GM18873 (cell line): ENCODE measurements at regions not wholly inside any gene's neighbourhood (a gene's known extent, or its start where the extent isn't known, plus 50 kb on each side); places are given as distances from the start of the nearest gene placed in this dataset.

ENCODE experiments used
- ATAC-seq: cut with Tn5 transposase; IDR thresholded peaks from one replicate; pipeline ENCODE4 v1.9.1; 2021; ENCODE audit warnings: mild to moderate bottlenecking, moderate library complexity, moderate number of reproducible peaks; ENCODE audit not compliant: unreplicated experiment, low FRiP score

- ATAC-seq: no peak
These were observed 183.7 kb downstream of the RGS3 start for GRCh38 chr9:113646946-113647914.

GRCh38 chr9:113648048-113648447 is 184.5 kb downstream of the RGS3 start:
- no peak for ATAC-seq

GRCh38 chr9:113648586-113648985 is 185.1 kb downstream of the RGS3 start:
- no peak for ATAC-seq

DNA sequence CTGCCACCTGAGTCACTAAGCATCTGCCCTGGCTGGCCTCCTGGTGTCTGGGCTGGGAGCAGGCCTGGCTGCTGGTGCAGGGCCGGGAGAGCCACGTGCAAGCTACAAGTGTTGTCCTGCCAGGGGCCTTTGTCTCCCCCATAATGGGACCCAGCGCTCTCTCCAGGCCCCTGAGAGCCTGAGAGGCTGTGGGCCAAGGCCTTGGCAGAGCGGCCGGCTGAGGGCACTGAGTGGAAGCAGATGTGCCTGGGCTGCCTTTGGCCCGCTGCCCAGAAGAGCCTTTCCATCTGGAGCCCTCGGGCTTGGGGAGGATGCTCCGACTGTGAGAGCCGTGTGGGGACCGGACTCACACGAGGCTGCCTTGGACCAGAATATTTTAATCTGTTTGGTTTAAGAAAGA is 185.5 kb downstream of the RGS3 start:
- ATAC-seq: no peak

- ATAC-seq: no peak
These were observed 186.3 kb downstream of the RGS3 start for GRCh38 chr9:113649855-113650206.

DNA sequence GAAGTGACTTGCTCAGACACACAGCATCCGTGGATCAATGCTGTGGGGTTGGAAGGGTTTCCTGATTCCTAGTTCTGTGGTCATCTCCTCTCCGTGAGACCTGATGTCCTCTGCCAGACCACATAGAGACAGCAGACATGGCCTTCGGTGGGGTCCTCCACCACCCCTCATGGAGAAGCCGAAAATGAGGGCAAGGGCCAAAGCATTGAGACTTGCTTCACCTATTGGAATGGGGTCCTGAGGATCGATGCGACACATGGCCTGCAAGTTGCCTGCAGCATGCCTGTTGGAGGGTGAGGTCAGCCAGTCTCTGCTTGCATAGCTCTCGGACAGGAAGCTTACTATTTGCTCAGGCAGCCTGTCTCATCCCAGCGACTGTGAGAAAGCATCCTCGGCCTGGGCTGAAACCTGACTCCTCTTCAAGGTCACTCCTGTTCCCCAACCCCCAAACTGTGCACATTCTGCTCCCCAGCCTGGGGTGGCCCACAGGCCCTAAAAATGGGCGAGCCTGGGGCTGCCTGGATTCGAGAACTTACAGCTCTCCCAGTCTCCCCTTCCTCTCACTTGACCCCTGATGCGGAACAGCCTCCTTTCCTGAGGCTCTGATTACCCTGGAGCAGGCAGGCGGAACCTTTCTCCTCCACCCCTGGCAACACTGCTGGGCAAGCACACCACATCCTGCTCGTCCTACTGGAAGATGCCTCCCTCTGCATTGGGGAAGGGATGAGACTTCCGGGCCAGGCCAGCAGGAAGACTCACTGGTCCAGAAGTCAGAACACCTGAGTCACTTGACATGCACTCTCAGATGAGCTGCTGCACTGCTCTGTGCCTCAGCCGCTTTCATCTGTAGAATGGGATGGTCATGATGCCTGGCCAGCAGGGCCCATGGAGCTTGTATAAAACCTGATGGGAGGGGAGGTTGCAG is 186.9 kb downstream of the RGS3 start:
- no peak for ATAC-seq

DNA sequence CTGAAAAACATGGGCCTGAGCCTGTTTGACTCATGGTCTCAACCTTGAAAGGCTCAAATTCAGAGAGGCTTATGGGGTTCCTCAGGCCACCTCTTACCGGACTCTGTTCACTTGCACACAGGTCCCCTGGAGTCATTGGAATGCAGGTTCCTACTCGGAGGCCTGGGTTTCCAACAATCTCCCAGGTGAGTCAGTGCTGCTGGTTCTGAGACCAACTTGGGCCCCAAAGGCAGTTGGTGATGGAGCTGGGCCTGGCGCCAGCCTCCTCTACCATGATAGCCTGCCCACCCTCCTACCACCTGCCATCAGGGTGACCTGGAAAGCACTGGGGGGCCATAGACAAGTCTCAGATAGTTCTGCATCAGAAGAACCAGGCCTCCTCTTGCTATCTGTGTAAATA is 188.4 kb downstream of the RGS3 start:
- ATAC-seq: no peak

DNA sequence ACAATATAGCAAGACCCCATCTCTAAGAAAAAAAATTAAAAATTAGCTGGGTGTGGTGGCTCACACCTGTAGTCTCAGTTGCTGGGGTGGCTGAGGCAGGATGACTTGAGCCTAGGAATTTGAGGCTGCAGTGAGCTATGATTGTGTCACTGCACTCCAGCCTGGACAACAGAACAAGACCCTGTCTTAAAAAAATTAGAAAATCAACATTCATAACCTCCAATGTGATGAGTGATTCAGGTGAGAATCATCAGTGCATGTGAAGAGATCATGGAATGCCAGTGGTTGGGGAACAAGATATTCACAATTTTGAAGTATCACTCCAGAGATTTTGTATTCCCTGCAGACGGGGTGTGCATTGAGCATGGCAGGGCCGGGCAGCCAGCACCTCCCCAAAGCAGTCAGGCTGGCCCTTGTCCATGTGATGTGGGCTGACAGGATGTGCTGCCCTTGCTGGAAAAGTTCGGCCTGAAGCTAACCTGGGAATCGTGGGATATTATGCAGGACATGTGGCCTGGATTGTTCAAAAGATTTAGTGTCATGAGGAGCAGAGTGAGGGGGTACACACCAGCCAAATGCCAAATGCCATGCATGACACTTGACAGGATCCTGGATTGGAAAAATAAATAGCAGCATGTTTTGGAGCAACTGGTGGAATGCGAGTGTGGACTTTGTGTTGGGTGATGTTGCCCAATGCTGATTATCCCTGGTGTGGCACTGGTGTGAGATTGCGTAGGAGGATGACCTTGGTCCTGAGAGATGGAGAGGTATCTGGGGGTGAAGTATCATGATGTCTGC is 189.0 kb downstream of the RGS3 start:
- ATAC-seq: no peak

DNA sequence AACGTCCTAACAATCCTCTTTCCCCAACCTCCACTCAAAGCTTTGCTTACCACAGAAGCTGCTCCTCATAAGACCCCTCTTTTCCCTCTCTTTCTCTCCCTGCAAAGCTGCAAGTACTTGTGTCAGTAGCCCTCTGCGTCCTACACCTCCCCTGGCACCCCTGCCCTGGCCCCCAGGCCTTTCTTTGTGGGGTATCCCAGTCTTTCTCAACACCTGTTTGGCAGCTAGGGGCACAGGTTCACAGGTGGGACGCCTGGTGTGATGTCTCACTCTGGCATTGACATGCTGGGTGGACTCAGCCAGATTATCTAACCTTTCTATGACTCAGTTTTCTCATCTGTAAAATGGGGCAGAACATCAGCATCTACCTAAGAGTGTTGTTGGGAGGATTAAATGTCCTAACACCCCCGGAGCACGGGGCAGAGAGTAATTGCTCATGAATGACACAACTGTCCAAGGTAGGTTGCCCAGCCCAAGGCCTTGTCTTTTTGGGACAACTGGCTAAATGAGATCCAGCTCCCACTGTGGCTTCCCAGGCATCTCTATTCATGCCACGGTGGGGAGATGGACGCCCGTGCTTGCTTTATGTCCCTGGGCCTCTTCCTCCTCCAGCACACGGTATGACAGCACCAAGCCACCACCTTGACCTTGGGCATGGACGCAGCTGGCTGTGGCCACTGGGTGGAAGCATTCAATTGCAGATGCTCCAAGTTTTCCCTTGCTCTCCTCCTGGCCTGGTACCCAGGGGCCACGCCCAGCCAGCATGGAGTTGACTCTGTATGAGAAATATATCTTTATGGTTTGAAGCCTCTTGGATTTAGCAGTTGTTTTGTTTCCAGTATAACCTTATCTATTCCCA is 190.4 kb downstream of the RGS3 start:
- ATAC-seq: no peak

GRCh38 chr9:113654605-113655428 is 191.3 kb downstream of the RGS3 start:
- no peak for ATAC-seq

DNA sequence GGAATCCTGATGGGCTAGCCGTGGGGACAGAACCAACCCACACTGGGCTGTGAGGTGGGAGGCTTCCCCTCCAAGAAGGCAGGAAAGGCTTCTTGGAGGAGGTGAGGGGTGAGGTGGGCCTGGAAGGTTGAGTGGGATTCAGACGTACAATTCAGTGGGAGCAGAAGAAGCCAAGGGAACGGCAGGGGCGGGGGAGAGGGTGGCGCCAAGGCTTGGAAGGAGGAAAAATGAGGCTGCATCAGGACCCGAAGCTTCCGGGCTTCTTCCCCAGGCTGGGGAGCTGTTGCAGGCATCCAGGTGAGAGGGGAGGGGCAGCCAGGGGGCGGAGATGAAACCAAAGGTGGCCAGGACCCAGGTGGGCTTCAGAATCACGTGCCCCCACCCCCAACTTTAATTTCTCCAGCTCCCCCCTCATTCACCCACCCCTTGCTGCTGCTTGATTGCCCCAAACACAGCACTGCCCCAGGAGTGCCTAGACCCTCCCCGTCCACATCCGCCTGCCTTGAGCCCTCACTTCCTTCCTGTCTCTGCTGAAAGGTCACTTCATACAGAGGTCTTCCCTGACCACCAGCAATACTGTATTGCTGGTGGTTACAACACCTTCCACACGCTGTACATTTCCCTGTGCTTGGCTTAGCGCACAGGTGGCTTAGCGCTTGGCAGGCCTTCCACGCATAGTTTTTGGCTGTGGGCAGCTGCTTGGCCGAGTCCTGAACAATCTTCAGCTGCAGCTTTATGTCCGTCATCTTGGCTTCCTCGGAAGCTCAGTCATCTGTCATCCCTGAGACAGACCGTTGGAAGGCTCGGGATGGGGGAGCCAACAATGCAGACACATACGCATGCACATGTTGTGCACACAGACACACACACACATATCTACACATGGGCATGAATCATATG is 193.5 kb downstream of the RGS3 start:
- ATAC-seq: no peak

DNA sequence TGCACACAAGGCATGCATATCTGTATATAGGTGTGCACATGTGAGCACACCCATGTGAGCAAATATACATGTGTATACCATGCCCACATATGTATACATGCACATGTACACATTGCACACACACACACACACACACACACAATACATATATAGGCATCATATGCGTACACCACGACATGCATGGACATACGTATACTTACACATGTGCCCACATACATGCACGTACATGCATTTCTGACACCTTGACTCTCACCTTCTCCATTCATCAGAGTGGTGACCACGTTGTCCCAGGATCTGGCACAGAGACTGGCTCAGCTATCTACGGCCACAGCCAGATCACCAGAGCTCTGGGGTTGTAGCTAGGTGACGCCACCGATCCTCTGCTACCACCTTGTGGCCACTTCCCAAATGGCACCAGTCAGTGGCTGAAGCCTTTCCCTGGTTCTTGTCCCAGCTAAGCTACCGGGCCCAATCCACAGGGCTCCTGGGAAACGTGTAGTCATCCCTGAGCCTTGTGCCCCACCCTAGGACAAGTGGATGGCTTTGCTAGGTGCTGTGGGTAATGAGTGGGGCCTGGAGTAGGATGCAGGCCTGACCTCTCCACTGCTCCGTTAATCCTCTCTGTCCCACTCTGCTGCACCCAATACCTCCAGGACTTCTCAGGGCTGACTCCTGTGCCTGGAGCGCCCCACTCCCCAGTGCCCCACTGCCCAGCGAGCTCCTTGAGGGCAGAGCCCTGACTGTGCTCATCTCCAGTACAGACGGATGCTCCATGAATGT is 194.4 kb downstream of the RGS3 start:
- ATAC-seq: peak; percentile 74

- ATAC-seq: no peak
These were observed 195.0 kb downstream of the RGS3 start for GRCh38 chr9:113658545-113658895.

GRCh38 chr9:113659039-113659438 is 195.5 kb downstream of the RGS3 start:
- ATAC-seq: no peak

DNA sequence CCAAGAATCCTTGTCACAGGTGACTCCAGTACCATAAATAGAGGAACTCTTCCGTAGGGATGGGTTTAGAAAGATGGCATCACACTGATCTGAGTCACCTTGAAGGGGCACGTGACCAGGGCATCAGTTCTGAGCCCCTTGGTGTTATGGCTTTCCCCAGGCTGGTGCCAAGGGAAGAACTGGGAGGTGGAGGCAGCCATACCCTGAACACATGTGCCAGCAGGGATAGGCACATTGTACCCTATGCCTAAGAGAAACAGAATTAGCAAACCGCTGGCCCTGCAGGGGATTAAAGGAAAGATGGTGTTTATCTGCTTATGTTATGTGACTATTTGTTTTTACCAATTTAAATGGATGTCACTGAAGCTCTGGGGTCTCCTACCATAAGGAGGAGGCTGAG is 196.2 kb downstream of the RGS3 start:
- ATAC-seq: no peak

GRCh38 chr9:113660196-113660595 is 196.7 kb downstream of the RGS3 start:
- ATAC-seq: no peak

DNA sequence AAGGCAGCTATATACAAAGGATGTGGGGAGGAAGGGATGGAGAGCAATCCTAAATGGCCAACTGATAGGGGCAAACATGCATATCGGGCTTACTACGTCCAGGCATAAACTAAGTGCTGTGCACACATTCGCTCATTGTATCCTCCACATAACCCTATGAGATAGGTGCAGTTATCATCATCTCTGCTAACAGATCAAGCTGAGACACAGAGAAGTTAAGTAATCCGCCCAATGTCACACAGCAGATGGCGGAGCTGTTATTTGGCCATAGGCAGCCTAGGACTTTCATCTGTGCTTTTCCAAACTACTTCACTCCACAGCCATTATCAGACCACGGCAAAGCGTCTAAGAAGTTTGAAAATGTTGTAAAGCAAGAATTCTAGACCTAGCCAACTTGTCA is 197.5 kb downstream of the RGS3 start:
- no peak for ATAC-seq
